HG03439 (cell line): ENCODE measurements at regions not wholly inside any gene's neighbourhood (a gene's known extent, or its start where the extent isn't known, plus 50 kb on each side); places are given as distances from the start of the nearest gene placed in this dataset.

Source experiments
- ATAC-seq: cut with Tn5 transposase; IDR thresholded peaks from one replicate; pipeline ENCODE4 v1.9.1; 2021; ENCODE audit warnings: mild to moderate bottlenecking, moderate library complexity; ENCODE audit not compliant: unreplicated experiment

GRCh38 chr5:87954121-87954520, 314.5 kb downstream of the TMEM161B start:
- ATAC-seq, result no peak

- ATAC-seq, result no peak
Observed at GRCh38 chr5:87951661-87952060, 317.0 kb downstream of the TMEM161B start.

- ATAC-seq, result no peak
Observed at GRCh38 chr5:87949676-87950631, 318.7 kb downstream of the TMEM161B start.

GRCh38 chr5:87948486-87948885, 320.2 kb downstream of the TMEM161B start:
- ATAC-seq, result no peak

GRCh38 chr5:87946271-87946670, 322.4 kb downstream of the TMEM161B start:
- no peak for ATAC-seq

- ATAC-seq, result no peak
Observed at GRCh38 chr5:87945286-87945650, 323.4 kb downstream of the TMEM161B start.

GRCh38 chr5:87944553-87945285, 323.9 kb downstream of the TMEM161B start:
- ATAC-seq, result no peak

- no peak for ATAC-seq
Observed at GRCh38 chr5:87940775-87941174, 327.9 kb downstream of the TMEM161B start.

- no peak for ATAC-seq
Observed at GRCh38 chr5:87936667-87937066, 332.0 kb downstream of the TMEM161B start.

GRCh38 chr5:87924436-87924835, 344.2 kb downstream of the TMEM161B start:
- ATAC-seq, result no peak

GRCh38 chr5:87916320-87916719, 352.3 kb downstream of the TMEM161B start:
- no peak for ATAC-seq

- no peak for ATAC-seq
Observed at GRCh38 chr5:87912419-87912818, 356.2 kb downstream of the TMEM161B start.

- no peak for ATAC-seq
Observed at GRCh38 chr5:87909382-87909781, 359.3 kb downstream of the TMEM161B start.

GRCh38 chr5:87906962-87907361, 361.7 kb downstream of the TMEM161B start:
- ATAC-seq, result no peak

GRCh38 chr5:87900419-87900818, 368.2 kb downstream of the TMEM161B start:
- no peak for ATAC-seq

- no peak for ATAC-seq
Observed at GRCh38 chr5:87899721-87900131, 368.9 kb downstream of the TMEM161B start.

- no peak for ATAC-seq
Observed at GRCh38 chr5:87899208-87899661, 369.4 kb downstream of the TMEM161B start.

GRCh38 chr5:87898574-87898973, 370.1 kb downstream of the TMEM161B start:
- ATAC-seq, result no peak

GRCh38 chr5:87888139-87888538, 380.5 kb downstream of the TMEM161B start:
- no peak for ATAC-seq

GRCh38 chr5:87887247-87887646, 381.4 kb downstream of the TMEM161B start:
- no peak for ATAC-seq

GRCh38 chr5:87886164-87886563, 382.5 kb downstream of the TMEM161B start:
- ATAC-seq, result no peak

- no peak for ATAC-seq
Observed at GRCh38 chr5:87885758-87886157, 382.9 kb downstream of the TMEM161B start.
